Activated naive CD4-positive, alpha-beta T cell treated with anti-CD3 and anti-CD28 coated beads for 36 hours (primary cell): ENCODE measurements at regions not wholly inside any gene's neighbourhood (a gene's known extent, or its start where the extent isn't known, plus 50 kb on each side); places are given as distances from the start of the nearest gene placed in this dataset.

Experiments
- CTCF ChIA-PET: fragments of 350-600 bp; sonication (Branson Sonifier 250); formaldehyde crosslinking; loops from one replicate; lab custom pipeline; 2021; ENCODE audit warnings: antibody characterized with exemption; lab: Charles Lee
- DNase-seq: peaks from one replicate; pipeline ENCODE4 v3.0.0-alpha.2; 2020
- H3K27ac Mint-ChIP-seq: one replicate; pipeline ENCODE4 v1.8.0; 2021; ENCODE audit warnings: mild to moderate bottlenecking, mixed read lengths
- H3K27me3 Mint-ChIP-seq: one replicate; pipeline ENCODE4 v1.8.0; 2021; ENCODE audit warnings: low read depth, mixed read lengths
- H3K36me3 Mint-ChIP-seq: one replicate; pipeline ENCODE4 v1.8.0; 2021; ENCODE audit warnings: low read depth, mixed read lengths
- H3K4me1 Mint-ChIP-seq: one replicate; pipeline ENCODE4 v1.8.0; 2021; ENCODE audit warnings: low read depth, mixed read lengths
- H3K4me3 Mint-ChIP-seq: one replicate; pipeline ENCODE4 v1.8.0; 2021; ENCODE audit warnings: mild to moderate bottlenecking, moderate library complexity, mixed read lengths
- H3K9me3 Mint-ChIP-seq: one replicate; pipeline ENCODE4 v1.8.0; 2021; ENCODE audit warnings: mixed read lengths
- intact Hi-C: fragments of 100-400 bp; cut with micrococcal nuclease; formaldehyde crosslinking; loops from one replicate; pipeline ENCODE4 v1.15.1; 2023

DNA sequence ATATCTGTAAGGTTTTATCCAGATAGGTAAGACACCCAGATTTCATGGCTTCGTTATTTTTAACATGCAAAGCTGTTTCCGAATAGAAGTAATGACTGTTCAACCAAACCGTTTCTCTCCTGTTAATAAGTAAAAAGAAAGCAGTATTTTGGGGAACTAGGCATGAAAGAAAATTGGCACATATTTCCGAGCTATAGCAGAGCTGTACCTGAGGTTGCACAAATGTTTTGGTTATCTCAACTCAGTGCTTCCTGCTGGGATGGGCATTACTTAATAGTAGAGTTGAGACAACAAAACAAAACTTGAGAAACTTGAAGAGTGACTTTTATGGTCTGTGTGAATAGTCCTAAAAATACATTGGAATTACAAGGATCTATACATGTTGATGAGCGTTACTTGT, 564.3 kb upstream of the SORCS1 start:
- Mint-ChIP-seq H3K27me3 (no peaks in the 10 kb centered on the region), H3K9me3 (peaks cover 18% of the 10 kb centered on the region), H3K4me3 (no peak overlapping the region), H3K36me3 (no peaks in the 10 kb centered on the region), H3K27ac (no peak overlapping the region), H3K4me1 (no peaks in the 10 kb centered on the region)
- intact Hi-C loops, result no loop called here
- no peak for DNase-seq
- CTCF ChIA-PET, result no interaction called here

- no peak overlapping the region for H3K27ac Mint-ChIP-seq
- CTCF ChIA-PET, result no interaction called here
- peaks cover 12% of the 10 kb centered on the region for H3K9me3 Mint-ChIP-seq
- intact Hi-C loops, result no loop called here
- no peak overlapping the region for H3K4me3 Mint-ChIP-seq
- no peaks in the 10 kb centered on the region for H3K27me3 Mint-ChIP-seq
- no peaks in the 10 kb centered on the region for H3K36me3 Mint-ChIP-seq
- no peaks in the 10 kb centered on the region for H3K4me1 Mint-ChIP-seq
- DNase-seq, result no peak
Measured at GRCh38 chr10:107727767-107728317, 563.3 kb upstream of the SORCS1 start.

GRCh38 chr10:107718864-107719263, 554.4 kb upstream of the SORCS1 start:
- Mint-ChIP-seq H3K36me3 (no peaks in the 10 kb centered on the region), H3K4me3 (no peak overlapping the region), H3K4me1 (no peaks in the 10 kb centered on the region), H3K9me3 (peaks cover 15% of the 10 kb centered on the region), H3K27ac (no peak overlapping the region), H3K27me3 (no peaks in the 10 kb centered on the region)
- no peak for DNase-seq
- CTCF ChIA-PET, result no interaction called here
- intact Hi-C loops, result no loop called here

DNA sequence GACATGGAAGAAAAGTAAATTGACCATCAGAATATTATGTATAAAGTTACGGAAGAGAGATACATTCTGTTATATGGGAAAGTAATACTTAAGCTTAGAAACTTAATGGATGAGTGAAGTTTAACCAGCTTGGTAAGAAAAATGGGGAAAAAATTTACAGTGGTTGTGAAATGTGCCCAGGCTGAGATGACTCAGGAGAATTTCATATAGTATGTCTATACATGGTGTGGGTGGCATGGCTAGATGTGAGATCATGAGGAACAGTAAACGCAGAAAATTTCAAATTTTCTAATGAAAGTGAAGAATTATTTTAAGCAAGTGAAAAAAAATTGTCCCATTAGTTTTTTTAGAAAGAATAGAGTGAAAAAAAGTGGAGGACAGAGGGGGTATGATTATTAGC, 552.5 kb upstream of the SORCS1 start:
- Mint-ChIP-seq H3K4me3 (no peak overlapping the region), H3K9me3 (peaks cover 15% of the 10 kb centered on the region), H3K27me3 (no peaks in the 10 kb centered on the region), H3K4me1 (no peaks in the 10 kb centered on the region), H3K27ac (no peak overlapping the region), H3K36me3 (no peaks in the 10 kb centered on the region)
- CTCF ChIA-PET, result no interaction called here
- no peak for DNase-seq
- intact Hi-C loops, result no loop called here

GRCh38 chr10:107715565-107715964, 551.1 kb upstream of the SORCS1 start:
- no peaks in the 10 kb centered on the region for H3K36me3 Mint-ChIP-seq
- no peak overlapping the region for H3K27ac Mint-ChIP-seq
- H3K9me3 Mint-ChIP-seq, result peaks cover 15% of the 10 kb centered on the region
- intact Hi-C loops, result no loop called here
- CTCF ChIA-PET, result no interaction called here
- no peaks in the 10 kb centered on the region for H3K27me3 Mint-ChIP-seq
- no peak for DNase-seq
- no peaks in the 10 kb centered on the region for H3K4me1 Mint-ChIP-seq
- no peak overlapping the region for H3K4me3 Mint-ChIP-seq

- CTCF ChIA-PET, result no interaction called here
- intact Hi-C loops, result no loop called here
- DNase-seq, result no peak
- H3K4me1 Mint-ChIP-seq, result no peaks in the 10 kb centered on the region
- H3K27me3 Mint-ChIP-seq, result no peaks in the 10 kb centered on the region
- H3K36me3 Mint-ChIP-seq, result no peaks in the 10 kb centered on the region
- H3K9me3 Mint-ChIP-seq, result peaks cover 5% of the 10 kb centered on the region
- H3K27ac Mint-ChIP-seq, result no peak overlapping the region
- no peak overlapping the region for H3K4me3 Mint-ChIP-seq
Measured at GRCh38 chr10:107708981-107709380, 544.5 kb upstream of the SORCS1 start.

DNA sequence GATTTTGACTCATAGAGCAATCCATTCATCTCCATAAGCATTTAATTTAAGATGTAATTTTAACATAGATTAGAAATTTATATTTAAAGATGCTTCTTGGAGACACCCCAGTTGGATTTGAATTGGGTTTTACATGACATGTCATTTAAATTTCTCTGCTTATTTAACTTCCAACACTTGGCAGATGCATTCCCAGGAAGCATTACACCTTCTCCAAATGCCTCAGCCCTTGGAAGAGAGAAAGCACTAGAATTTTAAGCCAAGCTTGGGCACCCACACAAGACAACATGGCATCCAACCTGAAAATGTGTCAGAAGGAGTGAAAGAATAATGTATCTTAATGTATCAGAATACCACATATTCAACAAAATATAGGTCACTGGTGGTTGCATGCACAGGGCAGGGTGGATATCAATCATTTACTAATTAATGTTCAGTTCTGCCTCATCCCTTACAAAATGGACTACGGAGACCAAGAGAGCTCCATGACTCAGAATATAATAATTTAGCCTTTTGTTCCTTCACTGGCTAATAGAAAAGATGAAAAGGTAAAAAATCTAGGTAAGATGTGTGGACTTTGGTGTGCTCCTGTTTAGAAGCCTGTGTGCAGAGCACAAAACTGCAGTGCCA, 541.7 kb upstream of the SORCS1 start:
- CTCF ChIA-PET, result no interaction called here
- no peaks in the 10 kb centered on the region for H3K27me3 Mint-ChIP-seq

GRCh38 chr10:107701943-107702342, 537.4 kb upstream of the SORCS1 start:
- no peak overlapping the region for H3K27ac Mint-ChIP-seq
- no peak overlapping the region for H3K4me3 Mint-ChIP-seq
- H3K27me3 Mint-ChIP-seq, result no peaks in the 10 kb centered on the region
- intact Hi-C loops, result no loop called here
- CTCF ChIA-PET, result no interaction called here
- peaks cover 3% of the 10 kb centered on the region for H3K9me3 Mint-ChIP-seq
- no peaks in the 10 kb centered on the region for H3K4me1 Mint-ChIP-seq
- H3K36me3 Mint-ChIP-seq, result no peaks in the 10 kb centered on the region
- DNase-seq, result no peak

More for the DNA sequence above, 541.7 kb upstream of the SORCS1 start:
- H3K4me1 Mint-ChIP-seq, result no peaks in the 10 kb centered on the region
- H3K36me3 Mint-ChIP-seq, result no peaks in the 10 kb centered on the region
- H3K4me3 Mint-ChIP-seq, result no peak overlapping the region
- no peak for DNase-seq
- H3K9me3 Mint-ChIP-seq, result peaks cover 4% of the 10 kb centered on the region
- intact Hi-C loops, result no loop called here
- no peak overlapping the region for H3K27ac Mint-ChIP-seq

- Mint-ChIP-seq H3K27ac (no peak overlapping the region), H3K27me3 (no peaks in the 10 kb centered on the region), H3K4me1 (no peaks in the 10 kb centered on the region), H3K4me3 (no peak overlapping the region), H3K9me3 (peaks cover 10% of the 10 kb centered on the region), H3K36me3 (no peaks in the 10 kb centered on the region)
- intact Hi-C loops, result no loop called here
- CTCF ChIA-PET, result no interaction called here
- no peak for DNase-seq
Measured at GRCh38 chr10:107692072-107692471, 527.6 kb upstream of the SORCS1 start.

DNA sequence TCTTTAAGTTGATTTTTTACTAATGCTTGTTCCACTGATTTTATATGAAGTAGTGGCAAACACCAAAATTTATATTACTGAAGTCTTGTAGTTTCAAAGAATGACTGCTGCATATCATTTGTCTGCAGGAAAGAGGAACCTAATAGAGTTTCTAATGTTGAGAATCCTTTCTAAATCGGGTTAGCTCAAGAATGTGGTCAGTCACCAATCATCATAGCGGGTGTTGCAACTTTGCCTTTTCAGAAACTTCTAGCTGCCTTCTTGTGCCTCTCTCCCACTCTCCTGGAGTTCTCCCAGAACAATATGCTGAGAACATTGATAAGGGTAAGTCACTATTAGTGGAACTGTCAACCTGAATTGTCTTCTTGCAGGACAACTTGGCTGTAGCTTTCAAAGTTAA, 524.8 kb upstream of the SORCS1 start:
- no peaks in the 10 kb centered on the region for H3K27me3 Mint-ChIP-seq
- peaks cover 10% of the 10 kb centered on the region for H3K9me3 Mint-ChIP-seq
- intact Hi-C loops, result no loop called here
- H3K4me3 Mint-ChIP-seq, result no peak overlapping the region
- H3K36me3 Mint-ChIP-seq, result no peaks in the 10 kb centered on the region
- no peak for DNase-seq
- H3K27ac Mint-ChIP-seq, result no peak overlapping the region
- CTCF ChIA-PET, result no interaction called here
- no peaks in the 10 kb centered on the region for H3K4me1 Mint-ChIP-seq

- Mint-ChIP-seq H3K4me3 (no peak overlapping the region), H3K27ac (no peak overlapping the region), H3K36me3 (no peaks in the 10 kb centered on the region), H3K4me1 (no peaks in the 10 kb centered on the region), H3K9me3 (peaks cover 6% of the 10 kb centered on the region), H3K27me3 (no peaks in the 10 kb centered on the region)
- intact Hi-C loops, result no loop called here
- CTCF ChIA-PET, result no interaction called here
- DNase-seq, result no peak
Measured at GRCh38 chr10:107687701-107688100, 523.2 kb upstream of the SORCS1 start.

GRCh38 chr10:107686095-107686494, 521.6 kb upstream of the SORCS1 start:
- DNase-seq, result no peak
- no peaks in the 10 kb centered on the region for H3K36me3 Mint-ChIP-seq
- H3K4me3 Mint-ChIP-seq, result no peak overlapping the region
- intact Hi-C loops, result no loop called here
- H3K4me1 Mint-ChIP-seq, result no peaks in the 10 kb centered on the region
- H3K27ac Mint-ChIP-seq, result no peak overlapping the region
- H3K27me3 Mint-ChIP-seq, result no peaks in the 10 kb centered on the region
- CTCF ChIA-PET, result no interaction called here
- H3K9me3 Mint-ChIP-seq, result peaks cover 6% of the 10 kb centered on the region

GRCh38 chr10:107671960-107672359, 507.5 kb upstream of the SORCS1 start:
- Mint-ChIP-seq H3K4me1 (no peaks in the 10 kb centered on the region), H3K9me3 (peaks cover 4% of the 10 kb centered on the region), H3K4me3 (no peak overlapping the region), H3K36me3 (no peaks in the 10 kb centered on the region), H3K27ac (no peak overlapping the region), H3K27me3 (no peaks in the 10 kb centered on the region)
- DNase-seq, result no peak
- CTCF ChIA-PET, result no interaction called here
- intact Hi-C loops, result no loop called here
